SK-N-SH treated with all-trans-retinoic acid at 6 μM for 48 hours (cell line): ENCODE measurements at regions not wholly inside any gene's neighbourhood (a gene's known extent, or its start where the extent isn't known, plus 50 kb on each side); places are given as distances from the start of the nearest gene placed in this dataset.

Experiments used
- ATAC-seq: fragments of 200-7000 bp; cut with Tn5 transposase; 3 replicates; pipeline ENCODE4 v1.9.1; 2020; ENCODE audit warnings: mild to moderate bottlenecking, moderate library complexity
- ARNTL ChIP-seq: fragments of 450-650 bp; formaldehyde crosslinking; IDR thresholded peaks from 2 replicates; pipeline ENCODE4 v1.5.0; 2020; ENCODE audit warnings: low read depth, mild to moderate bottlenecking, moderate library complexity, borderline replicate concordance
- BACH2 ChIP-seq: fragments of 250-450 bp; sonication (Bioruptor Pico); IDR thresholded peaks from 2 replicates; pipeline ENCODE4 v1.9.0; 2021; ENCODE audit warnings: mild to moderate bottlenecking, borderline replicate concordance
- CSDC2 ChIP-seq: fragments of 250-450 bp; sonication (Bioruptor Pico); IDR thresholded peaks from 2 replicates; pipeline ENCODE4 v1.5.0; 2020; ENCODE audit warnings: mild to moderate bottlenecking, moderate library complexity
- ESRRG ChIP-seq: fragments of 250-450 bp; sonication (Bioruptor Pico); IDR thresholded peaks from 2 replicates; pipeline ENCODE4 v1.6.1; 2021; ENCODE audit warnings: mild to moderate bottlenecking
- GLIS3 ChIP-seq: fragments of 250-450 bp; sonication (Bioruptor Pico); IDR thresholded peaks from 2 replicates; pipeline ENCODE4 v1.5.0; 2020; ENCODE audit warnings: mild to moderate bottlenecking, moderate library complexity
- ISL1 ChIP-seq: fragments of 250-450 bp; sonication (Bioruptor Pico); IDR thresholded peaks from 2 replicates; pipeline ENCODE4 v2.1.2; 2022; ENCODE audit warnings: mild to moderate bottlenecking, moderate library complexity
- OSR1 ChIP-seq: fragments of 250-450 bp; sonication (Bioruptor Pico); IDR thresholded peaks from 2 replicates; pipeline ENCODE4 v1.8.0; 2022; ENCODE audit warnings: moderate library complexity, mild to moderate bottlenecking, inconsistent platforms
- RARB ChIP-seq: fragments of 250-450 bp; sonication (Bioruptor Pico); IDR thresholded peaks from 2 replicates; pipeline ENCODE4 v1.8.0; 2021; ENCODE audit warnings: mild to moderate bottlenecking, moderate library complexity
- SNAI2 ChIP-seq: fragments of 250-450 bp; sonication (Bioruptor Pico); IDR thresholded peaks from 2 replicates; pipeline ENCODE4 v1.5.0; 2020; ENCODE audit warnings: mild to moderate bottlenecking, moderate library complexity
- TCF4 ChIP-seq: fragments of 250-450 bp; sonication (Bioruptor Pico); IDR thresholded peaks from 2 replicates; pipeline ENCODE4 v1.8.0; 2021; ENCODE audit warnings: mild to moderate bottlenecking, moderate library complexity, borderline replicate concordance
- TOX ChIP-seq: fragments of 250-450 bp; sonication (Bioruptor Pico); IDR thresholded peaks from 2 replicates; pipeline ENCODE4 v1.8.0; 2021; ENCODE audit warnings: mild to moderate bottlenecking, moderate library complexity, borderline replicate concordance
- ZC3H10 ChIP-seq: fragments of 250-450 bp; sonication (Bioruptor Pico); IDR thresholded peaks from 2 replicates; pipeline ENCODE4 v1.5.1; 2021; ENCODE audit warnings: mild to moderate bottlenecking, moderate library complexity
- ZFP30 ChIP-seq: fragments of 450-650 bp; formaldehyde crosslinking; IDR thresholded peaks from 2 replicates; pipeline ENCODE4 v1.5.0; 2022; ENCODE audit warnings: mild to moderate bottlenecking, moderate library complexity
- ZNF565 ChIP-seq: fragments of 450-650 bp; formaldehyde crosslinking; conservative IDR thresholded peaks from 2 replicates; pipeline ENCODE4 v1.5.0; 2020; ENCODE audit warnings: low read depth, mild to moderate bottlenecking, moderate library complexity
- ZNF70 ChIP-seq: fragments of 450-650 bp; formaldehyde crosslinking; IDR thresholded peaks from 2 replicates; pipeline ENCODE4 v1.5.0; 2020; ENCODE audit warnings: mild to moderate bottlenecking, moderate library complexity
- ZNF8 ChIP-seq: fragments of 450-650 bp; formaldehyde crosslinking; IDR thresholded peaks from 2 replicates; pipeline ENCODE4 v1.5.0; 2020; ENCODE audit warnings: mild to moderate bottlenecking, moderate library complexity
- TF ChIP-seq, protein P1 (sequence below): fragments of 250-450 bp; sonication (Bioruptor Pico); IDR thresholded peaks from 2 replicates; pipeline ENCODE4 v1.5.1; 2020; ENCODE audit warnings: low read depth, mild to moderate bottlenecking, moderate library complexity
- TF ChIP-seq, protein P2 (sequence below): fragments of 250-450 bp; sonication (Bioruptor Pico); IDR thresholded peaks from 2 replicates; pipeline ENCODE4 v1.8.0; 2020; ENCODE audit warnings: mild to moderate bottlenecking, moderate library complexity, borderline replicate concordance
- TF ChIP-seq, protein P3 (sequence below): fragments of 250-450 bp; sonication (Bioruptor Pico); IDR thresholded peaks from 2 replicates; pipeline ENCODE4 v1.8.0; 2021; ENCODE audit warnings: low read depth, mild to moderate bottlenecking, moderate library complexity, borderline replicate concordance

DNA sequence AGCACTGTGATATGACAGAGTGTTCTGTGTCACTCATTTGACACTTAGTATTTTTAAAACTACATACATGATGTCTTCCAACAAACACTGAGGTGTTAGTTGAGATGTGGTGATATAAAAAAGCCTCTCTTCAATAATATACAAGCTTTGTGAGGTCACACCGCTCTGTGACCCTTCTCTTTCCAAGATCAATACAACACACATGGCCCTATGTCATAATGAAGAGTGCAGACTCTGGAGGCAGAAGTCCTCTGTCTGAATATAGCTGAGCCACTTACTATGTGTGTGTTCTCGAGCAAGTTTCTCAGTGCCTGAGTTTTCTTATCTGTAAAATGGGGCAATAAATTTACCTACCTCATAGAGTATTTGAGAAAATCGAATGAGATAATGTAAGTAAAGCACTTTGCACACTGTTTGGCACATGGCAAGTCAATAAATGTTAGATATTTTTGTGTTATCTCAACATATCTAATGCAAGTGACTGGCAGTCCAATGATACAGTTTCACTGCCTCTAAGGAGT is 499.0 kb upstream of the MARCKS start:
- ATAC-seq: no peak
- TF ChIP-seq ARNTL (CRISPR knock-in tag) (no peak), TCF4 (CRISPR knock-in tag) (no peak), ZNF70 (CRISPR knock-in tag) (no peak), OSR1 (CRISPR knock-in tag) (no peak), RARB (no peak), ESRRG (CRISPR knock-in tag) (no peak), CSDC2 (CRISPR knock-in tag) (no peak), TOX (CRISPR knock-in tag) (no peak), ZFP30 (CRISPR knock-in tag) (no peak), ISL1 (CRISPR knock-in tag) (no peak), GLIS3 (CRISPR knock-in tag) (no peak)
- TF ChIP-seq, protein P1, sequence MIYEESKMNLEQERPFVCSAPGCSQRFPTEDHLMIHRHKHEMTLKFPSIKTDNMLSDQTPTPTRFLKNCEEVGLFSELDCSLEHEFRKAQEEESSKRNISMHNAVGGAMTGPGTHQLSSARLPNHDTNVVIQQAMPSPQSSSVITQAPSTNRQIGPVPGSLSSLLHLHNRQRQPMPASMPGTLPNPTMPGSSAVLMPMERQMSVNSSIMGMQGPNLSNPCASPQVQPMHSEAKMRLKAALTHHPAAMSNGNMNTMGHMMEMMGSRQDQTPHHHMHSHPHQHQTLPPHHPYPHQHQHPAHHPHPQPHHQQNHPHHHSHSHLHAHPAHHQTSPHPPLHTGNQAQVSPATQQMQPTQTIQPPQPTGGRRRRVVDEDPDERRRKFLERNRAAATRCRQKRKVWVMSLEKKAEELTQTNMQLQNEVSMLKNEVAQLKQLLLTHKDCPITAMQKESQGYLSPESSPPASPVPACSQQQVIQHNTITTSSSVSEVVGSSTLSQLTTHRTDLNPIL: no peak
- TF ChIP-seq, protein P2, sequence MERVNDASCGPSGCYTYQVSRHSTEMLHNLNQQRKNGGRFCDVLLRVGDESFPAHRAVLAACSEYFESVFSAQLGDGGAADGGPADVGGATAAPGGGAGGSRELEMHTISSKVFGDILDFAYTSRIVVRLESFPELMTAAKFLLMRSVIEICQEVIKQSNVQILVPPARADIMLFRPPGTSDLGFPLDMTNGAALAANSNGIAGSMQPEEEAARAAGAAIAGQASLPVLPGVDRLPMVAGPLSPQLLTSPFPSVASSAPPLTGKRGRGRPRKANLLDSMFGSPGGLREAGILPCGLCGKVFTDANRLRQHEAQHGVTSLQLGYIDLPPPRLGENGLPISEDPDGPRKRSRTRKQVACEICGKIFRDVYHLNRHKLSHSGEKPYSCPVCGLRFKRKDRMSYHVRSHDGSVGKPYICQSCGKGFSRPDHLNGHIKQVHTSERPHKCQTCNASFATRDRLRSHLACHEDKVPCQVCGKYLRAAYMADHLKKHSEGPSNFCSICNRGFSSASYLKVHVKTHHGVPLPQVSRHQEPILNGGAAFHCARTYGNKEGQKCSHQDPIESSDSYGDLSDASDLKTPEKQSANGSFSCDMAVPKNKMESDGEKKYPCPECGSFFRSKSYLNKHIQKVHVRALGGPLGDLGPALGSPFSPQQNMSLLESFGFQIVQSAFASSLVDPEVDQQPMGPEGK (CRISPR knock-in tag): no peak

DNA sequence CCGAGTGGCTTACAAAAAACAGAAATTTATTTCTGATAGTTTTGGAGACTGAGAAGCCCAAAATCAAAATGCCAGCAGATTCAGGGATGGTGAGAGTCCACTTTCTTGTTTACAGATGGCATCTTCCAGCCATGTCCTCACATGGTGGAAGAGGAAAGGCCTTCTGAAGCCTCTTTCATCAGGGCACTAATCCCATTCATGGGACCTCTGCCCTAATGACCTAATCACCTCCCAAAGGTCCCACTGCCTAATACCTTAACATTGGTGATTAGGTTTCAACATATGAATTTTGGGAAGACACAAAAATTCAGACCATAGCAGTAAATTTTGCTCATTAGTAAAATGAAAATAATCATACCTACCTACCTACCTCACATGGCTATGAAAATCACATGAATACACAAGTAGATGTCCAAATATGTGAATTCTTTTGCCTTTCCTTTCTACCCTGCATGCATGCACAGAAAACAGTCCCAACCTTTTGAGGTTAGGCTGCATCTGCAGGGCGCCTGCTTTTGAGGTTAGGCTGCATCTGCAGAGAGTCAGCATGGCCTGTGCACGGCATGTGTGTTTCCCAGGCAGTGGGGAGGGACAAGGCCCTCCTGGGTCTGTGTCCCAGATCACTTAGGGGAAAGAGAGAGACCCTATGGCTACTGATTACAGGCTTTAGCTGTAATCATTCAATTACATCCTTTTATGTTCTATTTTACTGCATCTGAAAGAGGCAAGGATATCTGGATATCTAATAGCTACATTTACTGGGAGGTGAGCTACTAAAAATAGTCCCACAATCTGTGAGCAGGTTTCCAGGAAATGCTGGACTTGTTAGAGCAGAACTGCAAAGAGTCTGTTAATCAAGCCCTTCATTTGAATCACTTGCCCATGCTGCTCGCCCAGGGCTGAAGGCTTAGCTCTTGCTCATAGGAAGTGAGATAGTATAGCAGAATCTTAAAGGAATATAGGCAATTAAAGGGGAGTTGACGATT is 497.7 kb upstream of the MARCKS start:
- peak; percentile 50 for ATAC-seq
- TF ChIP-seq, protein P3, sequence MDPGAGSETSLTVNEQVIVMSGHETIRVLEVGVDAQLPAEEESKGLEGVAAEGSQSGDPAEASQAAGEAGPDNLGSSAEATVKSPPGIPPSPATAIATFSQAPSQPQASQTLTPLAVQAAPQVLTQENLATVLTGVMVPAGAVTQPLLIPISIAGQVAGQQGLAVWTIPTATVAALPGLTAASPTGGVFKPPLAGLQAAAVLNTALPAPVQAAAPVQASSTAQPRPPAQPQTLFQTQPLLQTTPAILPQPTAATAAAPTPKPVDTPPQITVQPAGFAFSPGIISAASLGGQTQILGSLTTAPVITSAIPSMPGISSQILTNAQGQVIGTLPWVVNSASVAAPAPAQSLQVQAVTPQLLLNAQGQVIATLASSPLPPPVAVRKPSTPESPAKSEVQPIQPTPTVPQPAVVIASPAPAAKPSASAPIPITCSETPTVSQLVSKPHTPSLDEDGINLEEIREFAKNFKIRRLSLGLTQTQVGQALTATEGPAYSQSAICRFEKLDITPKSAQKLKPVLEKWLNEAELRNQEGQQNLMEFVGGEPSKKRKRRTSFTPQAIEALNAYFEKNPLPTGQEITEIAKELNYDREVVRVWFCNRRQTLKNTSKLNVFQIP: no peak

DNA sequence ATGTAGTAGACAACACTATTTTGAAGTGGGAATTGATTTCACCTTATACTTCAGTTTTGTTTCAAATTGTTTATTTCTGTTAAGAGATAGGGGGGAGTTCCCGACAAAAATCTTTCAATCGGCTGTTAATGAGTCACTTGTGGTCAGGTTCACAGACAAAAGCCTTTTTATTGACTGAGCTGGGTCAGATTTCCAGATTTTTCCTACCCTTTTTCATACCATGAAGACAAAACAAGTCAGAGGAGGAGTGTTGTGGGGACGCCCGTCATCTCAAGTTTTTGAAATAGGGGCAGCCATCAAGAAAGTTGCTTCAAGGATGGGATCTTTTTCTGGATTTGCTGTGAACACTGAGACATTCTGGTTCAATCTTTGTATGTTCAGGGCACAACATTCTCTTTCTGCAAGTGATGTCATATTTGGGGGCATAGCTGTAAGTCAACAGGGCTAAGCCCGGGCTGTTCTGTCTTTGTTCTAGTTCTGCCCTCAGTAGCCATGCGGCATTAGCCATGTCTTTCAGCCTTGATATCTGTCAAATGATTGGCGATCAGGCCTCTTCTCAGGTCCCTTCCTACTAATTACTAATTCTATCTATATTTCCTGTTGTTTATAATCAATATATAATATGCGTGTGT is 496.0 kb upstream of the MARCKS start:
- TF ChIP-seq RARB (no peak), ZC3H10 (no peak), ISL1 (CRISPR knock-in tag) (no peak), BACH2 (CRISPR knock-in tag) (no peak), ZNF70 (CRISPR knock-in tag) (no peak), SNAI2 (no peak), ARNTL (CRISPR knock-in tag) (no peak), ZFP30 (CRISPR knock-in tag) (no peak), ZNF8 (CRISPR knock-in tag) (no peak), CSDC2 (CRISPR knock-in tag) (no peak), TCF4 (CRISPR knock-in tag) (no peak), ZNF565 (CRISPR knock-in tag) (no peak)
- TF ChIP-seq, protein P1: no peak
- TF ChIP-seq, protein P3: no peak

More for the DNA sequence above, 496.0 kb upstream of the MARCKS start:
- ATAC-seq: no peak; the same call in 2 of the 3 replicates
